Astrocyte (in vitro differentiated cells and primary cell): ENCODE measurements at regions not wholly inside any gene's neighbourhood (a gene's known extent, or its start where the extent isn't known, plus 50 kb on each side); places are given as distances from the start of the nearest gene placed in this dataset.

Source experiments
- DNase-seq: peaks from one replicate; pipeline ENCODE4 v3.0.0-alpha.2; 2010; ENCODE audit warnings: low read depth
- FAIRE-seq: peaks from 2 replicates; lab custom pipeline; 2011; peaks lifted over from hg19 to GRCh38; lab: Jason Lieb, UNC
- H2AFZ ChIP-seq: 2 replicates; pipeline ENCODE4 v1.6.0; 2012; ENCODE audit warnings: low read depth, low read length, inconsistent platforms
- H3K27ac ChIP-seq: 2 replicates; pipeline ENCODE4 v1.5.1; 2011; ENCODE audit warnings: low read depth, low read length, inconsistent platforms
- H3K27me3 ChIP-seq: 2 replicates; pipeline ENCODE4 v1.6.0; 2011; ENCODE audit warnings: low read length, inconsistent platforms; ENCODE audit not compliant: insufficient read depth
- H3K36me3 ChIP-seq: 2 replicates; pipeline ENCODE4 v1.5.1; 2011; ENCODE audit warnings: low read length, inconsistent platforms; ENCODE audit not compliant: insufficient read depth
- H3K4me1 ChIP-seq: 2 replicates; pipeline ENCODE4 v1.5.1; 2011; ENCODE audit warnings: low read length, inconsistent platforms; ENCODE audit not compliant: insufficient read depth
- H3K4me2 ChIP-seq: 2 replicates; pipeline ENCODE4 v1.6.0; 2012; ENCODE audit warnings: low read length, inconsistent platforms
- H3K4me3 ChIP-seq: 2 replicates; pipeline ENCODE4 v1.5.1; 2011; ENCODE audit warnings: low read depth, mild to moderate bottlenecking, low read length, inconsistent platforms; ENCODE audit not compliant: insufficient read depth
- H3K79me2 ChIP-seq: 2 replicates; pipeline ENCODE4 v1.6.0; 2012; ENCODE audit warnings: mild to moderate bottlenecking, low read length, inconsistent platforms; ENCODE audit not compliant: insufficient read depth
- H3K9ac ChIP-seq: 2 replicates; pipeline ENCODE4 v1.6.0; 2012; ENCODE audit warnings: mild to moderate bottlenecking, low read length, inconsistent platforms
- H3K9me3 ChIP-seq: 2 replicates; pipeline ENCODE4 v1.5.1; 2012; ENCODE audit warnings: low read depth, mild to moderate bottlenecking, low read length, inconsistent platforms; ENCODE audit not compliant: insufficient read depth
- H4K20me1 ChIP-seq: 2 replicates; pipeline ENCODE4 v1.6.0; 2012; ENCODE audit warnings: low read length, inconsistent platforms; ENCODE audit not compliant: insufficient read depth
- H3K27ac Mint-ChIP-seq: one replicate; pipeline ENCODE4 v1.8.0; 2021; ENCODE audit warnings: mild to moderate bottlenecking, mixed read lengths; ENCODE audit not compliant: unreplicated experiment
- H3K27me3 Mint-ChIP-seq: one replicate; pipeline ENCODE4 v1.8.0; 2021; ENCODE audit warnings: low read depth, mixed read lengths; ENCODE audit not compliant: unreplicated experiment
- H3K36me3 Mint-ChIP-seq: one replicate; pipeline ENCODE4 v1.8.0; 2021; ENCODE audit warnings: low read depth, mixed read lengths; ENCODE audit not compliant: unreplicated experiment
- H3K4me1 Mint-ChIP-seq: one replicate; pipeline ENCODE4 v1.8.0; 2021; ENCODE audit warnings: low read depth, mixed read lengths; ENCODE audit not compliant: unreplicated experiment
- H3K4me3 Mint-ChIP-seq: one replicate; pipeline ENCODE4 v1.8.0; 2021; ENCODE audit warnings: mild to moderate bottlenecking, moderate library complexity, mixed read lengths; ENCODE audit not compliant: unreplicated experiment
- H3K9me3 Mint-ChIP-seq: one replicate; pipeline ENCODE4 v1.8.0; 2021; ENCODE audit warnings: mild to moderate bottlenecking, mixed read lengths; ENCODE audit not compliant: unreplicated experiment
- EZH2 ChIP-seq: IDR thresholded peaks from 2 replicates; pipeline ENCODE4 v1.6.1; 2012; ENCODE audit warnings: mild to moderate bottlenecking, low read length, inconsistent platforms; ENCODE audit not compliant: insufficient read depth
- TF ChIP-seq, protein P1 (sequence below): IDR thresholded peaks from 2 replicates; pipeline ENCODE4 v1.5.1; 2011; ENCODE audit warnings: low read depth, mild to moderate bottlenecking, inconsistent platforms, low read length, moderate library complexity; ENCODE audit not compliant: insufficient read depth

DNA sequence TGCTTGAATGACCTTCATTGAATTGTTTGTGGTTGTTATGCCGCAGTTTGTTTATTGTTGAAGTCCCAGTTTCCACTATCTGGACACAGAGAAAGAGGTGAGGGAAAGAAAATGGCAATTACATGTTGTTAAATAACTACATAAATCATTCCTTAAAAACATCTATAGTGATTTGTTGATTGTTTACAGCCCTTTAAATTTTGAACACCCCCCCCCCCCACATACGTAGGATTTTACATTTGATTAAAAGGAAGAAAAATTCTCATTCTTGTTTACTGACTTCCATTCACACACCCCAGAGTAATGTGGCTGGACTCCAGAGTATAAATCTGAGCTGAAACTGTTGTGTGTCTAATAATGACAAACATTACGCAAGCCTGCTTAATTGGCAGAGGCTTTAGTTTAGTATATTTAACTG is 87.1 kb upstream of the FAM174A start:
- Histone ChIP-seq H3K9me3 (no peaks in the 10 kb centered on the region), H3K4me1 (peaks cover 4% of the 10 kb centered on the region), H3K4me3 (no peak overlapping the region), H3K27me3 (no peaks in the 10 kb centered on the region), H3K4me2 (no peak overlapping the region), H3K27ac (no peak overlapping the region), H2AFZ (no peak overlapping the region), H4K20me1 (no peaks in the 10 kb centered on the region), H3K79me2 (no peaks in the 10 kb centered on the region), H3K9ac (no peak overlapping the region), H3K36me3 (no peaks in the 10 kb centered on the region)
- no peak overlapping the region for H3K4me3 Mint-ChIP-seq
- H3K9me3 Mint-ChIP-seq = no peaks in the 10 kb centered on the region
- no peaks in the 10 kb centered on the region for H3K27me3 Mint-ChIP-seq
- FAIRE-seq = no peak
- H3K4me1 Mint-ChIP-seq = peaks cover 7% of the 10 kb centered on the region
- no peak overlapping the region for H3K27ac Mint-ChIP-seq
- no peaks in the 10 kb centered on the region for H3K36me3 Mint-ChIP-seq
- peak; percentile 18 for DNase-seq
- TF ChIP-seq, protein P1, sequence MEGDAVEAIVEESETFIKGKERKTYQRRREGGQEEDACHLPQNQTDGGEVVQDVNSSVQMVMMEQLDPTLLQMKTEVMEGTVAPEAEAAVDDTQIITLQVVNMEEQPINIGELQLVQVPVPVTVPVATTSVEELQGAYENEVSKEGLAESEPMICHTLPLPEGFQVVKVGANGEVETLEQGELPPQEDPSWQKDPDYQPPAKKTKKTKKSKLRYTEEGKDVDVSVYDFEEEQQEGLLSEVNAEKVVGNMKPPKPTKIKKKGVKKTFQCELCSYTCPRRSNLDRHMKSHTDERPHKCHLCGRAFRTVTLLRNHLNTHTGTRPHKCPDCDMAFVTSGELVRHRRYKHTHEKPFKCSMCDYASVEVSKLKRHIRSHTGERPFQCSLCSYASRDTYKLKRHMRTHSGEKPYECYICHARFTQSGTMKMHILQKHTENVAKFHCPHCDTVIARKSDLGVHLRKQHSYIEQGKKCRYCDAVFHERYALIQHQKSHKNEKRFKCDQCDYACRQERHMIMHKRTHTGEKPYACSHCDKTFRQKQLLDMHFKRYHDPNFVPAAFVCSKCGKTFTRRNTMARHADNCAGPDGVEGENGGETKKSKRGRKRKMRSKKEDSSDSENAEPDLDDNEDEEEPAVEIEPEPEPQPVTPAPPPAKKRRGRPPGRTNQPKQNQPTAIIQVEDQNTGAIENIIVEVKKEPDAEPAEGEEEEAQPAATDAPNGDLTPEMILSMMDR = no peak
- TF ChIP-seq EZH2 = no peak

DNA sequence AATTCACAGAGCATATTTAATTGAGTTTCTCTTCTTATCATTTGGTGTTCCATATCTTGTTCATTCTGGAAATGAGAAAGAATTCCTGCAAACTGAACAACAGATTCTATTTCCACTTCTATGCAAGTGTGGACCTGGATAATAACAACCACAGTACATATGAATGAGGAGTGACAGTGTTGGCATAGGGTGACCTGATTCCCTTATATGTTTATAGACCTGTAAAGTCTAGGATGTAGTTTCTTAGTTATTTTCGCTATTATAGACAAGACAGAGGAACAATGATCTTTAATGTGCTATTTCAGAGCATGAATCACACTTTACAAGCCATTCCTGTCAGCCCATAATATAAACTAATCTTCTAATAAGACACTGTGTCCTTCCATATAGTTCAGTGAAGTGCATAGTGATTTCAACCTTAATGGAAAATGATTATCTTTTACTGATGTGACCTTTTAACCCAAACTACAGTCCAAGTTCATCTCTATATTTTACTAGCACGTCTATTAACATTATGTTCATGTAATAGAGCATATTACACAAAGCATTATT is 88.2 kb upstream of the FAM174A start:
- no peak overlapping the region for H3K4me3 Mint-ChIP-seq
- H3K9me3 ChIP-seq = no peaks in the 10 kb centered on the region
- peaks cover 7% of the 10 kb centered on the region for H3K4me1 Mint-ChIP-seq
- peaks cover 4% of the 10 kb centered on the region for H3K4me1 ChIP-seq
- no peak overlapping the region for H3K4me3 ChIP-seq
- H3K9ac ChIP-seq = no peak overlapping the region
- H4K20me1 ChIP-seq = no peaks in the 10 kb centered on the region
- no peaks in the 10 kb centered on the region for H3K36me3 ChIP-seq
- DNase-seq (no peak), FAIRE-seq (no peak)
- no peaks in the 10 kb centered on the region for H3K27me3 ChIP-seq
- H3K9me3 Mint-ChIP-seq = no peaks in the 10 kb centered on the region
- no peak overlapping the region for H3K4me2 ChIP-seq
- no peaks in the 10 kb centered on the region for H3K27me3 Mint-ChIP-seq
- no peak overlapping the region for H2AFZ ChIP-seq
- no peaks in the 10 kb centered on the region for H3K36me3 Mint-ChIP-seq
- H3K79me2 ChIP-seq = no peaks in the 10 kb centered on the region
- TF ChIP-seq EZH2 = no peak
- TF ChIP-seq, protein P1 = no peak
- H3K27ac ChIP-seq = no peak overlapping the region
- H3K27ac Mint-ChIP-seq = no peak overlapping the region

DNA sequence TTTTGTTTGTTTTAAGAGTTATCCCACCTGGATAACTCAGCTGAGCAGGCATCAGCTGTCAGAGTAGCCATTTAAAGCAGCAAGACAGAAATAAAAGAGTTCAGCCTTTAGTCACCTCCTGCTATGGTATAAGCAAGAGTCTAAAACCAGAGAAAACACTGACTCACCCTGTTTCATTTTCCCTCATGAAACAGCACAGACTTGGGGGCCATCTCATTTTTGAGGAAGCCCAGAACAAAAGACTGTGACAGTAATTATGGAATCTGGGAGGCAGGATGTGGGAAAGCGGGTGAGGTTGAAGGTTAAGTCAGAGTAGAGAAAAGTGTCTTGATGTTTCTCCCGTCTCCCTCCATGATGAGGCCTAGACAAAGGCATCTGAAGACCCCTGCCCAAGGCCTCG is 90.2 kb upstream of the FAM174A start:
- Histone ChIP-seq H3K9me3 (no peaks in the 10 kb centered on the region), H3K36me3 (no peaks in the 10 kb centered on the region), H3K27me3 (no peaks in the 10 kb centered on the region), H2AFZ (peak overlapping the region; percentile 83), H3K27ac (peak overlapping the region; percentile 67), H3K4me3 (no peak overlapping the region), H4K20me1 (no peaks in the 10 kb centered on the region), H3K4me1 (peaks cover 4% of the 10 kb centered on the region), H3K9ac (peak overlapping the region; percentile 49), H3K4me2 (peak overlapping the region; percentile 66), H3K79me2 (no peaks in the 10 kb centered on the region)
- Mint-ChIP-seq H3K27me3 (no peaks in the 10 kb centered on the region), H3K4me1 (peaks cover 8% of the 10 kb centered on the region), H3K9me3 (no peaks in the 10 kb centered on the region), H3K4me3 (no peak overlapping the region), H3K36me3 (no peaks in the 10 kb centered on the region), H3K27ac (peak overlapping the region; percentile 81)
- TF ChIP-seq, protein P1 = no peak
- FAIRE-seq = no peak
- peak; percentile 57 for DNase-seq
